IMR-90 (cell line): ENCODE measurements at regions not wholly inside any gene's neighbourhood (a gene's known extent, or its start where the extent isn't known, plus 50 kb on each side); places are given as distances from the start of the nearest gene placed in this dataset.
A peak's percentile ranks its signal among the peaks of the same experiment; 100 is the strongest.

Experiments used
- ATAC-seq: fragments of 200-7000 bp; cut with Tn5 transposase; 2 replicates; pipeline ENCODE4 v1.9.1; 2020; ENCODE audit warnings: low read depth, mild to moderate bottlenecking, moderate library complexity
- BruUV-seq: library from RNA; stranded (reverse); fragments of 400-500 nt; replicated peaks from 2 replicates; lab custom pipeline; 2021; lab: Mats Ljungman, UMichigan
- CTCF ChIA-PET: fragments of 300-600 bp; formaldehyde crosslinking; extraction: SDS; loops from one replicate; lab custom pipeline; 2021; ENCODE audit warnings: antibody characterized with exemption; lab: Yijun Ruan, JAX
- POLR2A ChIA-PET: fragments of 300-600 bp; sonication (Branson Sonifier 250); formaldehyde crosslinking; loops from one replicate; lab custom pipeline; 2022; ENCODE audit warnings: antibody characterized with exemption; ENCODE audit not compliant: unreplicated experiment; lab: Charles Lee
- DNase-seq: peaks from one replicate; pipeline ENCODE4 v3.0.0; 2013
- H2AFZ ChIP-seq: replicated peaks from 2 replicates; pipeline ENCODE3; 2013; ENCODE audit warnings: low read length, mild to moderate bottlenecking; ENCODE audit not compliant: poor library complexity
- H2AK5ac ChIP-seq: 2 replicates; pipeline ENCODE4 v1.6.1; 2013; ENCODE audit warnings: low read depth, low read length, inconsistent platforms
- H2AK9ac ChIP-seq: replicated peaks from 2 replicates; pipeline ENCODE3; 2013; ENCODE audit warnings: mild to moderate bottlenecking, low read depth, low read length, moderate library complexity; ENCODE audit not compliant: poor library complexity
- H2BK120ac ChIP-seq: 2 replicates; pipeline ENCODE4 v1.6.1; 2013; ENCODE audit warnings: low read depth, low read length, inconsistent platforms
- H2BK15ac ChIP-seq: 3 replicates; pipeline ENCODE4 v1.6.1; 2013; ENCODE audit warnings: low read depth, low read length, inconsistent platforms
- H2BK20ac ChIP-seq: 2 replicates; pipeline ENCODE4 v1.6.1; 2013; ENCODE audit warnings: low read depth, mild to moderate bottlenecking, inconsistent platforms, low read length, moderate library complexity
- H2BK5ac ChIP-seq: 2 replicates; pipeline ENCODE4 v1.6.1; 2013; ENCODE audit warnings: mild to moderate bottlenecking, low read depth, low read length, inconsistent platforms; ENCODE audit not compliant: poor library complexity, severe bottlenecking
- H3K14ac ChIP-seq: replicated peaks from 2 replicates; pipeline ENCODE4 v1.6.1; 2013; ENCODE audit warnings: low read depth, low read length, inconsistent platforms
- H3K18ac ChIP-seq: 2 replicates; pipeline ENCODE4 v1.6.1; 2013; ENCODE audit warnings: low read depth, low read length, control low read depth
- H3K23ac ChIP-seq: 2 replicates; pipeline ENCODE4 v1.6.1; 2013; ENCODE audit warnings: low read depth, low read length, inconsistent platforms
- H3K27ac ChIP-seq: 2 replicates; pipeline ENCODE4 v1.5.1; 2013; ENCODE audit warnings: mild to moderate bottlenecking, control low read depth, low read length; ENCODE audit not compliant: insufficient read depth
- H3K27me3 ChIP-seq: 2 replicates; pipeline ENCODE4 v1.6.1; 2013; ENCODE audit warnings: low read length; ENCODE audit not compliant: control insufficient read depth, insufficient read depth
- H3K36me3 ChIP-seq: 2 replicates; pipeline ENCODE4 v1.6.1; 2013; ENCODE audit warnings: low read length, mixed read lengths; ENCODE audit not compliant: control insufficient read depth, insufficient read depth
- H3K4ac ChIP-seq: 2 replicates; pipeline ENCODE4 v1.6.1; 2013; ENCODE audit warnings: low read depth, low read length, inconsistent platforms
- H3K4me1 ChIP-seq: 2 replicates; pipeline ENCODE4 v1.6.1; 2013; ENCODE audit warnings: low read length, mixed read lengths; ENCODE audit not compliant: control insufficient read depth, insufficient read depth
- H3K4me2 ChIP-seq: 2 replicates; pipeline ENCODE4 v1.6.1; 2013; ENCODE audit warnings: low read depth, mild to moderate bottlenecking, control low read depth, low read length, moderate library complexity
- H3K4me3 ChIP-seq: 2 replicates; pipeline ENCODE4 v1.5.1; 2013; ENCODE audit warnings: low read depth, mild to moderate bottlenecking, control low read depth, low read length, moderate library complexity; ENCODE audit not compliant: insufficient read depth
- H3K56ac ChIP-seq: 2 replicates; pipeline ENCODE4 v1.6.1; 2013; ENCODE audit warnings: low read length, inconsistent platforms; ENCODE audit not compliant: insufficient read depth; ENCODE audit errors: extremely low read depth
- H3K79me1 ChIP-seq, 2 experiments: 2 replicates each; pipeline ENCODE4 v1.6.1; 2013; ENCODE audit warnings: low read length in 2 of 2, inconsistent platforms in 1 of 2, low read depth in 1 of 2
- H3K9ac ChIP-seq: 2 replicates; pipeline ENCODE4 v1.6.1; 2013; ENCODE audit warnings: low read depth, low read length, control low read depth
- H3K9me1 ChIP-seq: 2 replicates; pipeline ENCODE4 v1.6.1; 2013; ENCODE audit warnings: low read length, inconsistent platforms; ENCODE audit not compliant: insufficient read depth
- H3K9me3 ChIP-seq: 2 replicates; pipeline ENCODE4 v1.6.1; 2013; ENCODE audit warnings: low read length; ENCODE audit not compliant: control insufficient read depth, insufficient read depth
- H4K20me1 ChIP-seq: 2 replicates; pipeline ENCODE4 v1.6.1; 2013; ENCODE audit warnings: low read length, inconsistent platforms; ENCODE audit not compliant: insufficient read depth
- H4K5ac ChIP-seq: 2 replicates; pipeline ENCODE4 v1.6.1; 2013; ENCODE audit warnings: mild to moderate bottlenecking, low read depth, low read length, control low read depth
- H4K8ac ChIP-seq, 2 experiments: 2 replicates each; pipeline ENCODE4 v1.6.1; 2013; ENCODE audit warnings: low read depth in 2 of 2, low read length in 2 of 2, control low read depth in 1 of 2, inconsistent platforms in 1 of 2
- H4K91ac ChIP-seq: 2 replicates; pipeline ENCODE4 v1.6.1; 2013; ENCODE audit warnings: low read depth, low read length, inconsistent platforms; ENCODE audit not compliant: insufficient read depth
- BHLHE40 ChIP-seq: fragments of 150-350 bp; IDR thresholded peaks from 2 replicates; pipeline ENCODE4 v1.6.1; 2016; ENCODE audit warnings: mild to moderate bottlenecking, low read depth, low read length
- CEBPB ChIP-seq: IDR thresholded peaks from 2 replicates; pipeline ENCODE4 v1.6.1; 2012; ENCODE audit warnings: low read depth, low read length, improper control_type of control experiment
- ELK1 ChIP-seq: fragments of 150-350 bp; IDR thresholded peaks from 2 replicates; pipeline ENCODE4 v1.6.1; 2016; ENCODE audit warnings: low read depth, mild to moderate bottlenecking, low read length, moderate library complexity, borderline replicate concordance
- FOS ChIP-seq: fragments of 150-350 bp; IDR thresholded peaks from 2 replicates; pipeline ENCODE4 v1.6.1; 2016; ENCODE audit warnings: low read depth, low read length
- MAFK ChIP-seq: IDR thresholded peaks from 2 replicates; pipeline ENCODE4 v1.6.1; 2012; ENCODE audit warnings: low read depth, low read length, improper control_type of control experiment
- MAZ ChIP-seq: IDR thresholded peaks from 2 replicates; pipeline ENCODE4 v1.6.1; 2012; ENCODE audit warnings: low read depth, mild to moderate bottlenecking, low read length, improper control_type of control experiment, moderate library complexity, borderline replicate concordance
- NFE2L2 ChIP-seq: fragments of 150-350 bp; IDR thresholded peaks from 2 replicates; pipeline ENCODE4 v1.6.1; 2016; ENCODE audit warnings: low read depth, mild to moderate bottlenecking, low read length
- POLR2A ChIP-seq: IDR thresholded peaks from 2 replicates; pipeline ENCODE4 v1.6.1; 2012; ENCODE audit warnings: mild to moderate bottlenecking, low read depth, low read length
- RAD21 ChIP-seq: IDR thresholded peaks from 2 replicates; pipeline ENCODE4 v1.6.1; 2012; ENCODE audit warnings: low read length, improper control_type of control experiment
- RCOR1 ChIP-seq: IDR thresholded peaks from 2 replicates; pipeline ENCODE4 v1.6.1; 2012; ENCODE audit warnings: mild to moderate bottlenecking, low read length, improper control_type of control experiment; ENCODE audit not compliant: insufficient replicate concordance
- RFX5 ChIP-seq: IDR thresholded peaks from 2 replicates; pipeline ENCODE4 v1.8.0; 2012; ENCODE audit warnings: low read depth, mild to moderate bottlenecking, low read length, moderate library complexity
- SMC3 ChIP-seq: fragments of 150-350 bp; IDR thresholded peaks from 2 replicates; pipeline ENCODE4 v1.6.1; 2016; ENCODE audit warnings: low read depth, mild to moderate bottlenecking, antibody characterized with exemption, low read length, moderate library complexity
- WGBS, 2 experiments: methylation state at CpG; one replicate each; pipeline versions ENCODE4 v1.1.5 to v1.1.7; 2013; ENCODE audit warnings: missing lambda C conversion rate in 2 of 2; ENCODE audit not compliant: insufficient read length in 1 of 2; ENCODE audit errors: extremely low coverage in 2 of 2; 5-methylcytosine and 5-hydroxymethylcytosine counted together
- dilution Hi-C: fragments of 300-500 bp; cut with HindIII; formaldehyde crosslinking; loops from one replicate; pipeline ENCODE4 v1.14.3; 2018; ENCODE audit warnings: low sequenced_read_pairs; ENCODE audit not compliant: unreplicated experiment
- in situ Hi-C: fragments of 300-500 bp; cut with MboI; formaldehyde crosslinking; loops from 3 replicates; pipeline ENCODE4 v1.14.3; 2019; ENCODE audit warnings: low sequenced_read_pairs, inconsistent platforms, mixed read lengths
- intact Hi-C: fragments of 100-400 bp; cut with micrococcal nuclease; formaldehyde crosslinking; loops from 2 replicates; pipeline ENCODE4 v1.10.0; 2022
- TF ChIP-seq, protein P1 (sequence below): fragments of 150-350 bp; IDR thresholded peaks from 2 replicates; pipeline ENCODE4 v1.6.1; 2017; ENCODE audit warnings: mild to moderate bottlenecking, antibody characterized with exemption, low read length, low read depth
- TF ChIP-seq, protein P2 (sequence below): conservative IDR thresholded peaks from 2 replicates; pipeline ENCODE4 v1.5.1; 2012; ENCODE audit warnings: mild to moderate bottlenecking, low read depth, low read length, improper control_type of control experiment

GRCh38 chr20:50269091-50270033 lies 78.7 kb downstream of the CEBPB start:
- H3K4me3 ChIP-seq, result no peak overlapping the region
- no peak overlapping the region for H3K56ac ChIP-seq
- H3K9me1 ChIP-seq, result peaks cover 4% of the 10 kb centered on the region
- no peak overlapping the region for H4K91ac ChIP-seq
- no peak overlapping the region for H3K23ac ChIP-seq
- DNase-seq (no peak), ATAC-seq (no peak)
- 90% methylated on average over 2 of the region's 20 CpGs; no CpG with 5 or more reads in 1 of the 2 experiments for WGBS, 2 experiments
- no peaks in the 10 kb centered on the region for H3K79me1 ChIP-seq
- no peak overlapping the region for H4K5ac ChIP-seq
- no peak overlapping the region for H3K9ac ChIP-seq
- H3K27me3 ChIP-seq, result no peaks in the 10 kb centered on the region
- H2BK5ac ChIP-seq, result no peak overlapping the region
- no peak overlapping the region for H2BK120ac ChIP-seq
- 0 out of 2 replicates have a peak overlapping the region, but pooled peaks have one; percentile 30 for H2BK20ac ChIP-seq
- BruUV-seq, result no TSS peak
- no peak overlapping the region for H4K8ac ChIP-seq
- no peak overlapping the region for H3K14ac ChIP-seq
- H4K20me1 ChIP-seq, result no peaks in the 10 kb centered on the region; the same call in 1 of the 2 replicates
- no peak overlapping the region for H2AFZ ChIP-seq
- no peak overlapping the region for H3K4me2 ChIP-seq
- CTCF ChIA-PET, result no interaction called here
- H2AK5ac ChIP-seq, result no peak overlapping the region
- no peaks in the 10 kb centered on the region for H3K9me3 ChIP-seq
- H2AK9ac ChIP-seq, result no peak overlapping the region
- POLR2A ChIA-PET, result no interaction called here
- no peak overlapping the region for H3K18ac ChIP-seq
- H2BK15ac ChIP-seq, result peak overlapping the region; percentile 36; the same call in 1 of the 3 replicates
- peaks cover 6% of the 10 kb centered on the region; the same call in 1 of the 2 replicates for H3K4me1 ChIP-seq
- no peaks in the 10 kb centered on the region for H3K36me3 ChIP-seq
- in situ Hi-C loops (no loop called here), intact Hi-C loops (no loop called here), dilution Hi-C loops (no loop called here)
- no peak overlapping the region for H3K27ac ChIP-seq
- peak overlapping the region; percentile 29; the same call in 1 of the 2 replicates for H3K4ac ChIP-seq
- TF ChIP-seq RAD21 (no peak), RCOR1 (no peak), NFE2L2 (no peak), FOS (no peak), MAZ (no peak), RFX5 (no peak), SMC3 (no peak), MAFK (no peak), ELK1 (no peak), POLR2A (no peak), BHLHE40 (no peak), CEBPB (no peak)
- TF ChIP-seq, protein P1, sequence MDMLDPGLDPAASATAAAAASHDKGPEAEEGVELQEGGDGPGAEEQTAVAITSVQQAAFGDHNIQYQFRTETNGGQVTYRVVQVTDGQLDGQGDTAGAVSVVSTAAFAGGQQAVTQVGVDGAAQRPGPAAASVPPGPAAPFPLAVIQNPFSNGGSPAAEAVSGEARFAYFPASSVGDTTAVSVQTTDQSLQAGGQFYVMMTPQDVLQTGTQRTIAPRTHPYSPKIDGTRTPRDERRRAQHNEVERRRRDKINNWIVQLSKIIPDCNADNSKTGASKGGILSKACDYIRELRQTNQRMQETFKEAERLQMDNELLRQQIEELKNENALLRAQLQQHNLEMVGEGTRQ, result no peak
- TF ChIP-seq, protein P2, sequence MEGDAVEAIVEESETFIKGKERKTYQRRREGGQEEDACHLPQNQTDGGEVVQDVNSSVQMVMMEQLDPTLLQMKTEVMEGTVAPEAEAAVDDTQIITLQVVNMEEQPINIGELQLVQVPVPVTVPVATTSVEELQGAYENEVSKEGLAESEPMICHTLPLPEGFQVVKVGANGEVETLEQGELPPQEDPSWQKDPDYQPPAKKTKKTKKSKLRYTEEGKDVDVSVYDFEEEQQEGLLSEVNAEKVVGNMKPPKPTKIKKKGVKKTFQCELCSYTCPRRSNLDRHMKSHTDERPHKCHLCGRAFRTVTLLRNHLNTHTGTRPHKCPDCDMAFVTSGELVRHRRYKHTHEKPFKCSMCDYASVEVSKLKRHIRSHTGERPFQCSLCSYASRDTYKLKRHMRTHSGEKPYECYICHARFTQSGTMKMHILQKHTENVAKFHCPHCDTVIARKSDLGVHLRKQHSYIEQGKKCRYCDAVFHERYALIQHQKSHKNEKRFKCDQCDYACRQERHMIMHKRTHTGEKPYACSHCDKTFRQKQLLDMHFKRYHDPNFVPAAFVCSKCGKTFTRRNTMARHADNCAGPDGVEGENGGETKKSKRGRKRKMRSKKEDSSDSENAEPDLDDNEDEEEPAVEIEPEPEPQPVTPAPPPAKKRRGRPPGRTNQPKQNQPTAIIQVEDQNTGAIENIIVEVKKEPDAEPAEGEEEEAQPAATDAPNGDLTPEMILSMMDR, result no peak
